ENCODE measurements at regions not wholly inside any gene's neighbourhood (a gene's known extent, or its start where the extent isn't known, plus 50 kb on each side); places are given as distances from the start of the nearest gene placed in this dataset.

- no peak for TF ChIP-seq EZH2 (IDR thresholded peaks at IDR 0.05; ENCODE audit: borderline replicate concordance)
- no peak for TF ChIP-seq CTCF (IDR thresholded peaks at IDR 0.05; ENCODE audit: poor library complexity)
- TF ChIP-seq EZH2phosphoT487 (IDR thresholded peaks at IDR 0.05; ENCODE audit: low read depth, severe bottlenecking, unreplicated experiment) = no peak
Measured at GRCh38 chr14:98140862-98141530, 1131.0 kb downstream of the BCL11B start.
